H9 (cell line): ENCODE measurements at regions not wholly inside any gene's neighbourhood (a gene's known extent, or its start where the extent isn't known, plus 50 kb on each side); places are given as distances from the start of the nearest gene placed in this dataset.

Experiments used
- DNase-seq: peaks from one replicate; pipeline ENCODE4 v3.0.0-alpha.2; 2017
- H2AFZ ChIP-seq: one replicate; pipeline ENCODE4 v1.6.1; 2013; ENCODE audit warnings: mild to moderate bottlenecking, low read length, control low read depth, moderate library complexity
- H2AK5ac ChIP-seq: 2 replicates; pipeline ENCODE4 v1.6.1; 2013; ENCODE audit warnings: low read length, control low read depth, mixed read lengths; ENCODE audit not compliant: insufficient read length
- H2BK120ac ChIP-seq: one replicate; pipeline ENCODE4 v1.6.1; 2013; ENCODE audit warnings: low read depth, mild to moderate bottlenecking, low read length, control low read depth, inconsistent platforms; ENCODE audit not compliant: poor library complexity, severe bottlenecking
- H2BK12ac ChIP-seq: 2 replicates; pipeline ENCODE4 v1.6.1; 2013; ENCODE audit warnings: low read length, control low read depth, mixed read lengths, low read depth; ENCODE audit not compliant: insufficient read length
- H2BK15ac ChIP-seq: 2 replicates; pipeline ENCODE4 v1.6.1; 2013; ENCODE audit warnings: low read depth, low read length, control low read depth
- H2BK20ac ChIP-seq: one replicate; pipeline ENCODE4 v1.6.1; 2013; ENCODE audit warnings: low read depth, mild to moderate bottlenecking, low read length, control low read depth, inconsistent platforms; ENCODE audit not compliant: poor library complexity, severe bottlenecking
- H2BK5ac ChIP-seq: 2 replicates; pipeline ENCODE4 v1.6.1; 2013; ENCODE audit warnings: low read length, control low read depth, mixed read lengths; ENCODE audit not compliant: insufficient read length
- H3K14ac ChIP-seq: 2 replicates; pipeline ENCODE4 v1.6.1; 2013; ENCODE audit warnings: low read length, control low read depth; ENCODE audit not compliant: insufficient read depth
- H3K18ac ChIP-seq: 2 replicates; pipeline ENCODE4 v1.6.1; 2013; ENCODE audit warnings: low read depth, mild to moderate bottlenecking, mixed read lengths, low read length, control low read depth; ENCODE audit not compliant: insufficient read length
- H3K23ac ChIP-seq: 2 replicates; pipeline ENCODE4 v1.6.1; 2013; ENCODE audit warnings: low read length, control low read depth, mixed read lengths, low read depth; ENCODE audit not compliant: insufficient read length
- H3K23me2 ChIP-seq: 2 replicates; pipeline ENCODE4 v1.6.1; 2013; ENCODE audit warnings: low read depth, mild to moderate bottlenecking, mixed read lengths, low read length, control low read depth; ENCODE audit not compliant: insufficient read length, poor library complexity, severe bottlenecking
- H3K27ac ChIP-seq: 2 replicates; pipeline ENCODE4 v1.5.1; 2013; ENCODE audit warnings: low read length, control low read depth, mixed read lengths, low read depth; ENCODE audit not compliant: insufficient read length
- H3K27me3 ChIP-seq: 2 replicates; pipeline ENCODE4 v1.6.1; 2013; ENCODE audit warnings: low read length, control low read depth, inconsistent platforms; ENCODE audit not compliant: insufficient read depth
- H3K4ac ChIP-seq: 2 replicates; pipeline ENCODE4 v1.6.1; 2013; ENCODE audit warnings: low read depth, mild to moderate bottlenecking, control low read depth, inconsistent platforms, low read length, moderate library complexity
- H3K4me1 ChIP-seq: 2 replicates; pipeline ENCODE4 v1.6.1; 2013; ENCODE audit warnings: low read length, control low read depth, inconsistent platforms; ENCODE audit not compliant: insufficient read depth
- H3K4me2 ChIP-seq: 2 replicates; pipeline ENCODE4 v1.6.1; 2013; ENCODE audit warnings: low read length, control low read depth, mixed read lengths; ENCODE audit not compliant: insufficient read length, insufficient read depth
- H3K56ac ChIP-seq: 2 replicates; pipeline ENCODE4 v1.6.1; 2013; ENCODE audit warnings: low read depth, mild to moderate bottlenecking, mixed read lengths, low read length, control low read depth; ENCODE audit not compliant: insufficient read length
- H3K79me1 ChIP-seq: 2 replicates; pipeline ENCODE4 v1.6.1; 2013; ENCODE audit warnings: low read depth, mild to moderate bottlenecking, moderate library complexity, low read length, control low read depth, inconsistent platforms; ENCODE audit not compliant: insufficient read depth, poor library complexity, severe bottlenecking
- H3K79me2 ChIP-seq: 2 replicates; pipeline ENCODE4 v1.6.1; 2013; ENCODE audit warnings: low read length, control low read depth, inconsistent platforms; ENCODE audit not compliant: insufficient read depth
- H3K9ac ChIP-seq: 2 replicates; pipeline ENCODE4 v1.6.1; 2013; ENCODE audit warnings: low read length, control low read depth, mixed read lengths; ENCODE audit not compliant: insufficient read length; ENCODE audit errors: extremely low read depth
- H3K9me3 ChIP-seq: one replicate; pipeline ENCODE4 v1.6.1; 2013; ENCODE audit warnings: low read depth, low read length, inconsistent platforms; ENCODE audit not compliant: control insufficient read depth
- H3T11ph ChIP-seq: one replicate; pipeline ENCODE4 v1.6.1; 2013; ENCODE audit warnings: mild to moderate bottlenecking, low read length, control low read depth, inconsistent platforms
- H4K20me1 ChIP-seq: one replicate; pipeline ENCODE4 v1.6.1; 2013; ENCODE audit not compliant: control insufficient read depth, insufficient read length, insufficient read depth
- H4K5ac ChIP-seq: 2 replicates; pipeline ENCODE4 v1.6.1; 2013; ENCODE audit warnings: low read depth, mild to moderate bottlenecking, mixed read lengths, low read length, control low read depth; ENCODE audit not compliant: insufficient read length
- H4K8ac ChIP-seq: replicated peaks from 2 replicates; pipeline ENCODE4 v1.6.1; 2013; ENCODE audit warnings: low read length, control low read depth, mixed read lengths, low read depth; ENCODE audit not compliant: insufficient read length
- H4K91ac ChIP-seq: 2 replicates; pipeline ENCODE4 v1.6.1; 2013; ENCODE audit warnings: low read depth, mild to moderate bottlenecking, moderate library complexity, mixed read lengths, low read length, control low read depth; ENCODE audit not compliant: insufficient read length
- H3K27ac Mint-ChIP-seq, 3 experiments: 2 replicates in 2 of 3; 3 replicates in 1 of 3; pipeline ENCODE4 v1.8.0; 2020 to 2021; ENCODE audit warnings: mixed read lengths in 3 of 3, mild to moderate bottlenecking in 1 of 3, moderate library complexity in 1 of 3
- H3K27me3 Mint-ChIP-seq: 2 replicates; pipeline ENCODE4 v1.8.0; 2021; ENCODE audit warnings: low read depth, mild to moderate bottlenecking, moderate library complexity, mixed read lengths
- H3K36me3 Mint-ChIP-seq, 3 experiments: 2 replicates in 2 of 3; 3 replicates in 1 of 3; pipeline ENCODE4 v1.8.0; 2020 to 2021; ENCODE audit warnings: low read depth in 3 of 3, mixed read lengths in 3 of 3; ENCODE audit not compliant: insufficient read depth in 1 of 3
- H3K4me1 Mint-ChIP-seq, 2 experiments: 2 replicates each; pipeline ENCODE4 v1.8.0; 2020; ENCODE audit warnings: mixed read lengths in 2 of 2
- H3K4me3 Mint-ChIP-seq, 2 experiments: 2 replicates in 1 of 2; 3 replicates in 1 of 2; pipeline ENCODE4 v1.8.0; 2020 to 2021; ENCODE audit warnings: mild to moderate bottlenecking in 2 of 2, mixed read lengths in 2 of 2, moderate library complexity in 1 of 2
- H3K9me3 Mint-ChIP-seq, 2 experiments: 2 replicates in 1 of 2; 3 replicates in 1 of 2; pipeline ENCODE4 v1.8.0; 2020; ENCODE audit warnings: mild to moderate bottlenecking in 2 of 2, mixed read lengths in 2 of 2, moderate library complexity in 1 of 2
- WGBS: extraction: QIAGEN DNeasy Blood & Tissue Kit; methylation state at CpG from one replicate; pipeline ENCODE4 v1.1.7; 2013; ENCODE audit warnings: missing lambda C conversion rate, low lambda C conversion rate, mixed read lengths; ENCODE audit not compliant: insufficient read length; ENCODE audit errors: extremely low coverage; 5-methylcytosine and 5-hydroxymethylcytosine counted together
- TF ChIP-seq, protein P1 (sequence below): fragments of 200-600 bp; sonication (generic); conservative IDR thresholded peaks from 3 replicates; pipeline ENCODE4 v1.8.0; 2021; ENCODE audit warnings: antibody characterized with exemption, mild to moderate bottlenecking

DNA sequence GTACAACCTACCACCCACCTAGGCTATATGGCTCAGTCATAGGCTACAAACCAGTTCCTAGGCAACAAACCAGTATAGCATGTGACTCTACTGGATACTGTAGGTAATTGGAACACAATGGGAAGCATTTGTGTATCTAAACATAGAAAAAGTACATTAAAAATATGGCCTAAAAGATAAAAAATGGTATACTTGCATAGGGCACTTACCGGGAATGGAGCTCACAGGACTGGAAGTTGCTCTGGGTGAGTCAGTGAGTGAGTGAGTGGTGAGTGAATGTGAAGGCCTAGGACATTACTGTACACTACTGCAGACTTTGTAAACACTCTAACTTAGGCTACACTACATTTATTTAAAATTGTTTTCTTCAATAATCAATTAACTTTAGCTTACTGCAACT, 139.2 kb upstream of the RBPJ start:
- Histone ChIP-seq H3K4ac (no peak overlapping the region), H3K79me2 (no peaks in the 10 kb centered on the region), H3K9ac (no peak overlapping the region), H3K27ac (no peak overlapping the region), H3K4me2 (no peak overlapping the region), H4K91ac (no peak overlapping the region), H2BK12ac (no peak overlapping the region), H2AFZ (no peak overlapping the region), H4K5ac (no peak overlapping the region), H3K14ac (no peak overlapping the region), H3K9me3 (no peaks in the 10 kb centered on the region), H3T11ph (no peak overlapping the region), H3K79me1 (no peaks in the 10 kb centered on the region), H2AK5ac (no peak overlapping the region), H2BK15ac (no peak overlapping the region), H4K20me1 (no peaks in the 10 kb centered on the region), H2BK20ac (no peak overlapping the region), H3K27me3 (no peaks in the 10 kb centered on the region), H2BK120ac (no peak overlapping the region), H3K23me2 (no peaks in the 10 kb centered on the region), H3K56ac (no peak overlapping the region), H2BK5ac (no peak overlapping the region), H3K23ac (no peak overlapping the region), H3K18ac (no peak overlapping the region), H4K8ac (no peak overlapping the region), H3K4me1 (no peaks in the 10 kb centered on the region)
- Mint-ChIP-seq H3K4me1 (peaks cover 3 to 5% of the 10 kb centered on the region in 2 experiments), H3K4me3 (no peak overlapping the region), H3K27me3 (peaks cover 2% of the 10 kb centered on the region), H3K9me3 (peaks cover 0 to 2% of the 10 kb centered on the region in 2 experiments; a peak in 3 of 5 replicates), H3K36me3 (no peaks in the 10 kb centered on the region), H3K27ac (no peak overlapping the region)
- TF ChIP-seq, protein P1, sequence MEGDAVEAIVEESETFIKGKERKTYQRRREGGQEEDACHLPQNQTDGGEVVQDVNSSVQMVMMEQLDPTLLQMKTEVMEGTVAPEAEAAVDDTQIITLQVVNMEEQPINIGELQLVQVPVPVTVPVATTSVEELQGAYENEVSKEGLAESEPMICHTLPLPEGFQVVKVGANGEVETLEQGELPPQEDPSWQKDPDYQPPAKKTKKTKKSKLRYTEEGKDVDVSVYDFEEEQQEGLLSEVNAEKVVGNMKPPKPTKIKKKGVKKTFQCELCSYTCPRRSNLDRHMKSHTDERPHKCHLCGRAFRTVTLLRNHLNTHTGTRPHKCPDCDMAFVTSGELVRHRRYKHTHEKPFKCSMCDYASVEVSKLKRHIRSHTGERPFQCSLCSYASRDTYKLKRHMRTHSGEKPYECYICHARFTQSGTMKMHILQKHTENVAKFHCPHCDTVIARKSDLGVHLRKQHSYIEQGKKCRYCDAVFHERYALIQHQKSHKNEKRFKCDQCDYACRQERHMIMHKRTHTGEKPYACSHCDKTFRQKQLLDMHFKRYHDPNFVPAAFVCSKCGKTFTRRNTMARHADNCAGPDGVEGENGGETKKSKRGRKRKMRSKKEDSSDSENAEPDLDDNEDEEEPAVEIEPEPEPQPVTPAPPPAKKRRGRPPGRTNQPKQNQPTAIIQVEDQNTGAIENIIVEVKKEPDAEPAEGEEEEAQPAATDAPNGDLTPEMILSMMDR = no peak
- no peak for DNase-seq
- no CpG with 5 or more reads among the region's 1 CpG for WGBS
